PFSK-1 (cell line): ENCODE measurements at regions not wholly inside any gene's neighbourhood (a gene's known extent, or its start where the extent isn't known, plus 50 kb on each side); places are given as distances from the start of the nearest gene placed in this dataset.

Experiments used
- FOXP2 ChIP-seq: optimal IDR thresholded peaks from 2 replicates; pipeline ENCODE3; 2011; ENCODE audit warnings: borderline replicate concordance, control low read depth, inconsistent platforms; ENCODE audit not compliant: insufficient read depth; ENCODE audit errors: extremely low read length, extremely low read depth
- POLR2AphosphoS5 ChIP-seq: IDR thresholded peaks from 2 replicates; pipeline ENCODE4 v1.6.1; 2012; ENCODE audit warnings: low read depth, mild to moderate bottlenecking, control low read depth, low read length, moderate library complexity
- REST ChIP-seq, 2 experiments: IDR thresholded peaks; 2 replicates each; pipeline versions ENCODE4 v1.6.1 to v1.8.0; 2011 to 2012; ENCODE audit warnings: low read depth in 2 of 2, low read length in 2 of 2, control low read depth in 1 of 2, inconsistent platforms in 1 of 2, mild to moderate bottlenecking in 1 of 2, moderate library complexity in 1 of 2; ENCODE audit not compliant: insufficient read depth in 1 of 2
- SIN3A ChIP-seq: IDR thresholded peaks from 2 replicates; pipeline ENCODE4 v1.6.1; 2012; ENCODE audit warnings: mild to moderate bottlenecking, low read length, moderate library complexity, borderline replicate concordance; ENCODE audit not compliant: insufficient read depth
- TAF1 ChIP-seq: IDR thresholded peaks from 2 replicates; pipeline ENCODE4 v1.6.1; 2012; ENCODE audit warnings: low read length, control low read depth, borderline replicate concordance; ENCODE audit not compliant: insufficient read depth

DNA sequence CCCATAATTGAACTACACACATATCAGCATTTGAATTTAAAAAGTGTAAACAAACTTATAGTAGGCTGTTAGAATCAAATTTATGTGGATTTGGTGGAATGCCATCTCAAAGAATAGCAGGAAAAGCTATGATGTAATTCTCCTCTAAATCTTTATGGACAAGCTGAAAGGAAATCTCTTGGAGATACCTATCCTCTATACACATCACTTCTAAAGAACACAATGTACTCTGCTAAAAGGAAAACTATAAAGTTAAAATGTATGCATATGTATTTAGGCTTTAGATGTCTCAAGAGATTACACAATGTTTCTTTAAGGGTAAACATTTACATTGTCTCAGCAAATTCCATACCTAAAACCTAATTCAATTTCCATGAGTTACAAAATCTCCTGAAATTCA, 323.3 kb downstream of the CRPPA start:
- TF ChIP-seq SIN3A, result no peak
- no peak for TF ChIP-seq REST (IDR thresholded peaks at IDR 0.05; ENCODE audit: insufficient read depth in 1 of 2, low read depth in 2 of 2, low read length in 2 of 2)
- TF ChIP-seq TAF1, result no peak
- TF ChIP-seq FOXP2, result no peak
- no peak for TF ChIP-seq POLR2AphosphoS5

GRCh38 chr7:16095171-16095950, 326.0 kb downstream of the CRPPA start:
- no peak for TF ChIP-seq POLR2AphosphoS5
- no peak for TF ChIP-seq REST (IDR thresholded peaks at IDR 0.05; ENCODE audit: insufficient read depth in 1 of 2, low read depth in 2 of 2, low read length in 2 of 2)
- TF ChIP-seq SIN3A, result no peak

- TF ChIP-seq SIN3A, result no peak
- TF ChIP-seq REST (IDR thresholded peaks at IDR 0.05; ENCODE audit: insufficient read depth in 1 of 2, low read depth in 2 of 2, low read length in 2 of 2), result no peak
- TF ChIP-seq FOXP2, result no peak
- TF ChIP-seq POLR2AphosphoS5, result no peak
- no peak for TF ChIP-seq TAF1
Observed at GRCh38 chr7:16094651-16095050, 326.7 kb downstream of the CRPPA start.

DNA sequence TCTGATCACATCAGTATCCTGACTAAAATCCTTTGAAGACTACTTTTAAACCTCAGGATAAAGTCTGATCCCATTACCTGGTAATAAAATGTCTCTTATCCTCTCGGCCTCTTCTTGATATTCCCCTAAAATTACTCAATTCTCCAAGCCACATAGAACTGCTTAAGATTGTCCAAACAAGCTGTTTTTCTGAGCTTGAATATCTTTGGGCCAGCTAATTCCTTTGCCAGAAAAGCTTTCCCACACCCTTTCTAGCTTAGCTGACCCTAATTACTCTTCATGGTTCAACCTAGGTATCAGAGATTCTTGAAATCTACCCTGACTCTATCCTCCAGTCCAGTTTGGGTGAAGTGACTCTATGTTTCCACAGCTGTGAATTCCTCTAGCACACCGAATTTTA, 328.6 kb downstream of the CRPPA start:
- TF ChIP-seq SIN3A, result no peak
- TF ChIP-seq TAF1, result no peak
- TF ChIP-seq POLR2AphosphoS5, result no peak
- no peak for TF ChIP-seq REST (IDR thresholded peaks at IDR 0.05; ENCODE audit: insufficient read depth in 1 of 2, low read depth in 2 of 2, low read length in 2 of 2)
- no peak for TF ChIP-seq FOXP2
